PC-3 (cell line): ENCODE measurements at regions not wholly inside any gene's neighbourhood (a gene's known extent, or its start where the extent isn't known, plus 50 kb on each side); places are given as distances from the start of the nearest gene placed in this dataset.
"Not testable (repeated sequence)": the region's sequence is repeated elsewhere in the genome, so short reads cannot be mapped to it uniquely, and the experiment has no call there.

Source experiments
- ATAC-seq: fragments of 200-7000 bp; cut with Tn5 transposase; 2 replicates; pipeline ENCODE4 v1.9.1; 2020; ENCODE audit warnings: mild to moderate bottlenecking, moderate library complexity
- BruUV-seq: library from RNA; stranded (reverse); fragments of 400-500 nt; replicated peaks from 2 replicates; lab custom pipeline; 2021; lab: Mats Ljungman, UMichigan
- CTCF ChIA-PET: fragments of 300-600 bp; sonication (Branson Sonifier 250); formaldehyde crosslinking; loops from one replicate; lab custom pipeline; 2022; ENCODE audit warnings: antibody characterized with exemption; lab: Charles Lee
- POLR2A ChIA-PET: fragments of 300-600 bp; sonication (Branson Sonifier 250); formaldehyde crosslinking; loops from one replicate; lab custom pipeline; 2022; ENCODE audit warnings: antibody characterized with exemption; ENCODE audit not compliant: unreplicated experiment; lab: Charles Lee
- DNase-seq: peaks from one replicate; pipeline ENCODE4 v3.0.0-alpha.2; 2015
- H2AFZ ChIP-seq: fragments of 300-600 bp; sonication (generic); 2 replicates; pipeline ENCODE4 v1.6.0; 2016; ENCODE audit warnings: antibody characterized with exemption, low read length
- H3F3A ChIP-seq: fragments of 300-600 bp; sonication (generic); one replicate; pipeline ENCODE4 v1.6.0; 2017; ENCODE audit warnings: antibody characterized with exemption, low read length, control low read depth, mild to moderate bottlenecking; ENCODE audit not compliant: unreplicated experiment
- H3K27ac ChIP-seq: fragments of 300-600 bp; sonication (generic); 2 replicates; pipeline ENCODE4 v1.5.1; 2016; ENCODE audit warnings: mild to moderate bottlenecking, low read length
- H3K27me3 ChIP-seq: fragments of 300-600 bp; sonication (generic); 2 replicates; pipeline ENCODE4 v1.6.1; 2016; ENCODE audit warnings: low read length, mixed read lengths
- H3K36me3 ChIP-seq: fragments of 300-600 bp; sonication (generic); 2 replicates; pipeline ENCODE4 v1.6.1; 2016; ENCODE audit warnings: low read depth, mixed run types, low read length, mixed read lengths
- H3K4me1 ChIP-seq: fragments of 300-600 bp; sonication (generic); 2 replicates; pipeline ENCODE4 v1.5.1; 2016; ENCODE audit warnings: low read length; ENCODE audit not compliant: insufficient read depth
- H3K4me2 ChIP-seq: fragments of 300-600 bp; sonication (generic); 2 replicates; pipeline ENCODE4 v1.6.0; 2016; ENCODE audit warnings: low read length
- H3K4me3 ChIP-seq: fragments of 300-600 bp; sonication (generic); 2 replicates; pipeline ENCODE4 v1.5.1; 2016; ENCODE audit warnings: mild to moderate bottlenecking, low read length, mixed read lengths
- H3K79me2 ChIP-seq: fragments of 300-600 bp; sonication (generic); 2 replicates; pipeline ENCODE4 v1.6.1; 2017; ENCODE audit warnings: low read length, mixed read lengths
- H3K9ac ChIP-seq: fragments of 300-600 bp; sonication (generic); 2 replicates; pipeline ENCODE4 v1.6.0; 2016; ENCODE audit warnings: mild to moderate bottlenecking, low read length
- H3K9me2 ChIP-seq: fragments of 300-600 bp; sonication (generic); replicated peaks from 2 replicates; pipeline ENCODE4 v1.6.1; 2016; ENCODE audit warnings: mixed run types, low read length, mixed read lengths
- H3K9me3 ChIP-seq: fragments of 300-600 bp; sonication (generic); 2 replicates; pipeline ENCODE4 v1.6.1; 2016; ENCODE audit warnings: low read length, mixed read lengths
- H4K20me1 ChIP-seq: fragments of 300-600 bp; sonication (generic); 2 replicates; pipeline ENCODE4 v1.6.1; 2016; ENCODE audit warnings: low read length, mixed read lengths
- EZH2 ChIP-seq: fragments of 300-600 bp; sonication (generic); IDR thresholded peaks from one replicate; pipeline ENCODE4 v1.6.1; 2017; ENCODE audit warnings: antibody characterized with exemption, mild to moderate bottlenecking, low read length; ENCODE audit not compliant: unreplicated experiment
- EZH2phosphoT487 ChIP-seq: fragments of 300-600 bp; sonication (generic); IDR thresholded peaks from 2 replicates; pipeline ENCODE4 v1.6.1; 2018; ENCODE audit warnings: mild to moderate bottlenecking, antibody characterized with exemption, low read length, borderline replicate concordance
- intact Hi-C: fragments of 100-400 bp; cut with micrococcal nuclease; formaldehyde crosslinking; loops from 2 replicates; pipeline ENCODE4 v1.9.0; 2023
- TF ChIP-seq, protein P1 (sequence below): fragments of 300-600 bp; sonication (generic); conservative IDR thresholded peaks from 2 replicates; pipeline ENCODE4 v1.5.1; 2017; ENCODE audit warnings: antibody characterized with exemption, low read depth, mild to moderate bottlenecking, low read length

DNA sequence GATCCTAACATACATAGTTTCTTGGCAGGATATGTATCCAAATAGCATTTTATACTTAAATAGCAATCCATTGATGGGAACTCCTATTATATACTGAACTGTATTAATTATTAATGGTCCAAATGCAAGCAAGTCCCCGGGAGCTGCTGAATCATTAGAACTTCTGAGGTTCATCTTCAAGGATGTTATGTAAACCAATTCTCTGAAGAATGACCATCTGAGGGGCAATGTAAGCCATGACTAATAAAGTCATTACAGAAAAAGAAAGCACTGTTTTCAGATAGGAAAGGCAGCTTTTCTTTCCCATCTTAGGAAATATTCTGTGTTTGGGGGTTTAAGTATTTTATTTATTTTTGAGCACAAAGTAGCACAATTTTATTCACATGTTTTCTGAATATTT lies 166.1 kb upstream of the SLC16A7 start:
- H3K4me2 ChIP-seq = no peak overlapping the region
- CTCF ChIA-PET = no interaction called here
- intact Hi-C loops = loop anchor here (2.0 kb wide), 1 partner anchor 379 kb away; no protein-coding TSS in a partner anchor
- ATAC-seq (no peak), DNase-seq (no peak)
- no peak overlapping the region for H3K9ac ChIP-seq
- no peak overlapping the region for H2AFZ ChIP-seq
- BruUV-seq = no TSS peak
- TF ChIP-seq, protein P1, sequence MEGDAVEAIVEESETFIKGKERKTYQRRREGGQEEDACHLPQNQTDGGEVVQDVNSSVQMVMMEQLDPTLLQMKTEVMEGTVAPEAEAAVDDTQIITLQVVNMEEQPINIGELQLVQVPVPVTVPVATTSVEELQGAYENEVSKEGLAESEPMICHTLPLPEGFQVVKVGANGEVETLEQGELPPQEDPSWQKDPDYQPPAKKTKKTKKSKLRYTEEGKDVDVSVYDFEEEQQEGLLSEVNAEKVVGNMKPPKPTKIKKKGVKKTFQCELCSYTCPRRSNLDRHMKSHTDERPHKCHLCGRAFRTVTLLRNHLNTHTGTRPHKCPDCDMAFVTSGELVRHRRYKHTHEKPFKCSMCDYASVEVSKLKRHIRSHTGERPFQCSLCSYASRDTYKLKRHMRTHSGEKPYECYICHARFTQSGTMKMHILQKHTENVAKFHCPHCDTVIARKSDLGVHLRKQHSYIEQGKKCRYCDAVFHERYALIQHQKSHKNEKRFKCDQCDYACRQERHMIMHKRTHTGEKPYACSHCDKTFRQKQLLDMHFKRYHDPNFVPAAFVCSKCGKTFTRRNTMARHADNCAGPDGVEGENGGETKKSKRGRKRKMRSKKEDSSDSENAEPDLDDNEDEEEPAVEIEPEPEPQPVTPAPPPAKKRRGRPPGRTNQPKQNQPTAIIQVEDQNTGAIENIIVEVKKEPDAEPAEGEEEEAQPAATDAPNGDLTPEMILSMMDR = no peak
- H3K4me3 ChIP-seq = no peak overlapping the region
- H4K20me1 ChIP-seq = no peaks in the 10 kb centered on the region
- no peaks in the 10 kb centered on the region for H3K27me3 ChIP-seq
- H3K9me3 ChIP-seq = no peaks in the 10 kb centered on the region
- no peaks in the 10 kb centered on the region for H3K4me1 ChIP-seq
- no peaks in the 10 kb centered on the region for H3K9me2 ChIP-seq
- H3K36me3 ChIP-seq = no peaks in the 10 kb centered on the region
- no peaks in the 10 kb centered on the region for H3K79me2 ChIP-seq
- H3K27ac ChIP-seq = no peak overlapping the region
- no peaks in the 10 kb centered on the region for H3F3A ChIP-seq
- POLR2A ChIA-PET = no interaction called here

DNA sequence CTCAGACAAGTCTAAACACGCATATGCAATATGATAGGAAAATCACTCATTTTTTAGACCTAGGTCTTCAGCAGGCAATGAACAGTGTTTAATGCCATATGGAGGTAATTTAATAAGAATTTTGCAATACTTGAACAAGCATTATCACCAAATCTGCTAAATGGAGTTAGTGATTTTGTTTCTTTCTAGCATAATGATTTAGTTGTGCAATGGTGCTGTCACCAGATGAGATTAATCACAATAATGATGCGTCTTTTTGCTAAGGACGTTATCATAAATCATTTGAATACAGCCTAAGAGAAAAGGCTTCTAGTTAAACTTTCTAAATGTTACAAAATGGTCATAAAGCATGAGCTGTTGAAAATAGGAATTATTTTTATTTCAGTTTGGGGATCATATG lies 170.0 kb upstream of the SLC16A7 start:
- Histone ChIP-seq H3F3A (no peaks in the 10 kb centered on the region), H3K4me2 (no peak overlapping the region), H3K36me3 (no peaks in the 10 kb centered on the region), H4K20me1 (no peaks in the 10 kb centered on the region), H3K9me3 (no peaks in the 10 kb centered on the region), H3K4me1 (no peaks in the 10 kb centered on the region), H3K27ac (no peak overlapping the region), H2AFZ (no peak overlapping the region), H3K79me2 (no peaks in the 10 kb centered on the region), H3K4me3 (no peak overlapping the region), H3K9me2 (no peaks in the 10 kb centered on the region), H3K27me3 (no peaks in the 10 kb centered on the region), H3K9ac (no peak overlapping the region)
- DNase-seq = no peak
- intact Hi-C loops = no loop called here
- CTCF ChIA-PET = interaction anchor here (0.6 kb wide), 1 partner anchor 87 kb away, joined by 4 read pairs; no protein-coding TSS in a partner anchor
- no peak for ATAC-seq
- POLR2A ChIA-PET = no interaction called here
- no TSS peak for BruUV-seq
- TF ChIP-seq EZH2phosphoT487 (no peak), EZH2 (no peak)
- TF ChIP-seq, protein P1 = no peak

DNA sequence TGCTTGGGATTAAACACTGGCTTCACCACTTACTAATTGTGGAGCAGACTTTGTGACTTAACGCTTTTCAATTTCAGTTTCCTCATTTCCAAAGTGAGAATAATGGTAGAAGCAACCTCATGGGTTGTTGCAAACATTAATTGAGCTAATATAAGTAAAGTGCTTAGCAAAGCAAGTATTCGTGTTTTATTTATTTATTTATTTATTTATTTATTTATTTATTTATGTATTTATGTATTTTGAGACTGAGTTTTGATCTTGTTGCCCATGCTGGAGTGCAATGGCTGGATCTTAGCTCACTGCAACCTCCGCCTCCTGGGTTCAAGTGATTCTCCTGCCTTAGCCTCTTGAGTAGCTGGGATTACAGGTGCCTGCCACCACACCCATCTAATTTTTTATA lies 171.2 kb upstream of the SLC16A7 start:
- POLR2A ChIA-PET, H3K4me1 ChIP-seq, H4K20me1 ChIP-seq, ATAC-seq, H3K9me3 ChIP-seq, H2AFZ ChIP-seq, H3K27ac ChIP-seq, H3K27me3 ChIP-seq, H3F3A ChIP-seq, H3K36me3 ChIP-seq, H3K4me2 ChIP-seq, intact Hi-C loops, H3K9me2 ChIP-seq, H3K9ac ChIP-seq, CTCF ChIA-PET, H3K79me2 ChIP-seq, DNase-seq, H3K4me3 ChIP-seq, BruUV-seq: not testable (repeated sequence)
